A549 (cell line): ENCODE measurements at regions not wholly inside any gene's neighbourhood (a gene's known extent, or its start where the extent isn't known, plus 50 kb on each side); places are given as distances from the start of the nearest gene placed in this dataset.

Experiments used
- ATAC-seq, 2 experiments: fragments of 200-7000 bp in 1 of 2; fragments of >200 bp in 1 of 2; cut with Nextera tagmentation in 1 of 2; cut with Tn5 transposase in 1 of 2; 3 replicates each; pipeline versions ENCODE4 v1.8.0 to v1.9.1; 2018 to 2020; ENCODE audit warnings: mild to moderate bottlenecking in 1 of 2, moderate library complexity in 1 of 2
- CTCF ChIA-PET: fragments of 300-600 bp; sonication (Branson Sonifier 250); formaldehyde crosslinking; extraction: SDS; loops from one replicate; lab custom pipeline; 2021; ENCODE audit warnings: antibody characterized with exemption, inconsistent platforms; lab: Yijun Ruan, JAX
- POLR2A ChIA-PET: fragments of 350-600 bp; formaldehyde crosslinking; extraction: SDS; loops from one replicate; lab custom pipeline; 2021; ENCODE audit warnings: antibody characterized with exemption, inconsistent platforms; lab: Yijun Ruan, JAX
- DNase-seq, 2 experiments: peaks; one replicate each; pipeline versions ENCODE4 v3.0.0 to v3.0.0-alpha.2; 2011 to 2016; ENCODE audit warnings: low read depth in 1 of 2, low spot score in 1 of 2
- FAIRE-seq: peaks from 2 replicates; lab custom pipeline; 2011; peaks lifted over from hg19 to GRCh38; lab: Jason Lieb, UNC
- H3K27ac ChIP-seq, 2 experiments: fragments of >200 bp; sonication (Bioruptor Twin); formaldehyde crosslinking; 3 replicates each; pipeline ENCODE4 v1.5.1; 2016 to 2017
- H3K4me1 ChIP-seq: fragments of >200 bp; sonication (Bioruptor Twin); formaldehyde crosslinking; 3 replicates; pipeline ENCODE4 v1.6.1; 2016
- H3K4me2 ChIP-seq: fragments of >200 bp; sonication (Bioruptor Twin); formaldehyde crosslinking; 3 replicates; pipeline ENCODE4 v1.6.1; 2016
- H3K4me3 ChIP-seq: fragments of >200 bp; sonication (Bioruptor Twin); formaldehyde crosslinking; 3 replicates; pipeline ENCODE4 v1.5.1; 2016
- H3K9me3 ChIP-seq: fragments of >200 bp; sonication (Bioruptor Twin); formaldehyde crosslinking; 3 replicates; pipeline ENCODE4 v1.6.1; 2016
- BHLHE40 ChIP-seq: IDR thresholded peaks from 2 replicates; pipeline ENCODE4 v1.6.1; 2012; ENCODE audit warnings: low read depth, low read length, inconsistent platforms
- CBX2 ChIP-seq: fragments of 200-600 bp; sonication (generic); IDR thresholded peaks from 2 replicates; pipeline ENCODE4 v1.6.1; 2016; ENCODE audit warnings: low read depth, mild to moderate bottlenecking, borderline replicate concordance
- CBX8 ChIP-seq: fragments of 200-600 bp; sonication (generic); IDR thresholded peaks from 2 replicates; pipeline ENCODE4 v1.6.1; 2016
- CEBPB ChIP-seq, 2 experiments: fragments of >200 bp in 1 of 2; sonication (Bioruptor Twin) in 1 of 2; formaldehyde crosslinking in 1 of 2; IDR thresholded peaks; 2 replicates each; pipeline ENCODE4 v1.6.1; 2012 to 2016
- EHMT2 ChIP-seq: fragments of 200-600 bp; sonication (generic); IDR thresholded peaks from 2 replicates; pipeline ENCODE4 v1.6.1; 2016; ENCODE audit warnings: antibody characterized with exemption, low read depth, mild to moderate bottlenecking, moderate library complexity
- ESRRA ChIP-seq: fragments of 150-350 bp; IDR thresholded peaks from 2 replicates; pipeline ENCODE4 v1.6.1; 2014; ENCODE audit warnings: mild to moderate bottlenecking, low read length, borderline replicate concordance
- FOSB ChIP-seq: fragments of 250-450 bp; sonication (Bioruptor Pico); IDR thresholded peaks from 2 replicates; pipeline ENCODE4 v1.5.0; 2020; ENCODE audit warnings: mild to moderate bottlenecking, moderate library complexity
- HDAC2 ChIP-seq: fragments of 200-600 bp; sonication (generic); IDR thresholded peaks from 2 replicates; pipeline ENCODE4 v1.6.1; 2016
- HOXB13 ChIP-seq: fragments of 250-450 bp; sonication (Bioruptor Pico); IDR thresholded peaks from 2 replicates; pipeline ENCODE4 v1.5.0; 2020; ENCODE audit warnings: low read depth, mild to moderate bottlenecking, moderate library complexity
- JUNB ChIP-seq: fragments of >200 bp; sonication (Bioruptor Twin); formaldehyde crosslinking; IDR thresholded peaks from 2 replicates; pipeline ENCODE4 v1.6.1; 2016
- MAFK ChIP-seq: fragments of 450-650 bp; IDR thresholded peaks from 2 replicates; pipeline ENCODE4 v1.6.1; 2014; ENCODE audit not compliant: partially characterized antibody
- POLR2A ChIP-seq: IDR thresholded peaks from 2 replicates; pipeline ENCODE4 v1.6.1; 2012; ENCODE audit warnings: mild to moderate bottlenecking, low read length
- RAD21 ChIP-seq, 2 experiments: fragments of >200 bp in 1 of 2; sonication (Bioruptor Twin) in 1 of 2; formaldehyde crosslinking in 1 of 2; IDR thresholded peaks in 1 of 2; conservative IDR thresholded peaks in 1 of 2; 2 replicates in 1 of 2; 3 replicates in 1 of 2; pipeline ENCODE4 v1.6.1; 2012 to 2018; ENCODE audit warnings: inconsistent platforms in 1 of 2
- RNF2 ChIP-seq: fragments of 200-600 bp; sonication (generic); IDR thresholded peaks from 2 replicates; pipeline ENCODE4 v1.6.1; 2016; ENCODE audit warnings: low read depth, mild to moderate bottlenecking, antibody characterized with exemption, moderate library complexity, borderline replicate concordance
- TFCP2L1 ChIP-seq: fragments of 250-450 bp; sonication (Bioruptor Pico); IDR thresholded peaks from 2 replicates; pipeline ENCODE4 v1.5.0; 2021; ENCODE audit warnings: mild to moderate bottlenecking
- TP53 ChIP-seq: fragments of 250-450 bp; sonication (Bioruptor Pico); IDR thresholded peaks from 2 replicates; pipeline ENCODE4 v1.5.0; 2021; ENCODE audit warnings: mild to moderate bottlenecking, moderate library complexity
- ZC3H11A ChIP-seq: fragments of 450-650 bp; IDR thresholded peaks from 2 replicates; pipeline ENCODE4 v1.6.1; 2014; ENCODE audit warnings: antibody characterized with exemption, mild to moderate bottlenecking
- ZFP36 ChIP-seq: fragments of 450-650 bp; IDR thresholded peaks from 2 replicates; pipeline ENCODE4 v1.6.1; 2014; ENCODE audit warnings: borderline replicate concordance; ENCODE audit not compliant: partially characterized antibody
- ZSCAN20 ChIP-seq: fragments of 250-450 bp; sonication (Bioruptor Pico); IDR thresholded peaks from 2 replicates; pipeline ENCODE4 v1.8.0; 2022; ENCODE audit warnings: mild to moderate bottlenecking, moderate library complexity
- WGBS: methylation state at CpG from one replicate; pipeline ENCODE4 v1.1.6; 2017; ENCODE audit errors: missing lambda C conversion rate; 5-methylcytosine and 5-hydroxymethylcytosine counted together
- TF ChIP-seq, protein P1 (sequence below): fragments of 250-450 bp; sonication (Bioruptor Pico); IDR thresholded peaks from 2 replicates; pipeline ENCODE4 v1.5.0; 2020; ENCODE audit warnings: low read depth, mild to moderate bottlenecking, moderate library complexity
- TF ChIP-seq, protein P2 (sequence below): IDR thresholded peaks from 2 replicates; pipeline ENCODE4 v1.6.1; 2012; ENCODE audit warnings: low read depth, borderline replicate concordance
- TF ChIP-seq, protein P3 (sequence below): fragments of >200 bp; sonication (Bioruptor Twin); formaldehyde crosslinking; IDR thresholded peaks from 3 replicates; pipeline ENCODE4 v1.6.1; 2016
- TF ChIP-seq, protein P4 (sequence below): fragments of 150-350 bp; IDR thresholded peaks from 2 replicates; pipeline ENCODE4 v1.6.1; 2014; ENCODE audit warnings: low read depth, mild to moderate bottlenecking, low read length
- TF ChIP-seq, protein P5 (sequence below): fragments of >200 bp; sonication (Bioruptor Twin); formaldehyde crosslinking; IDR thresholded peaks from 2 replicates; pipeline ENCODE4 v1.6.1; 2016
- TF ChIP-seq, protein P6 (sequence below): fragments of 200-600 bp; sonication (generic); IDR thresholded peaks from 2 replicates; pipeline ENCODE4 v1.6.1; 2016; ENCODE audit warnings: antibody characterized with exemption, mild to moderate bottlenecking, moderate library complexity
- TF ChIP-seq, protein P7 (sequence below): fragments of >200 bp; sonication (Bioruptor Twin); formaldehyde crosslinking; IDR thresholded peaks from 3 replicates; pipeline ENCODE4 v1.5.1; 2016

DNA sequence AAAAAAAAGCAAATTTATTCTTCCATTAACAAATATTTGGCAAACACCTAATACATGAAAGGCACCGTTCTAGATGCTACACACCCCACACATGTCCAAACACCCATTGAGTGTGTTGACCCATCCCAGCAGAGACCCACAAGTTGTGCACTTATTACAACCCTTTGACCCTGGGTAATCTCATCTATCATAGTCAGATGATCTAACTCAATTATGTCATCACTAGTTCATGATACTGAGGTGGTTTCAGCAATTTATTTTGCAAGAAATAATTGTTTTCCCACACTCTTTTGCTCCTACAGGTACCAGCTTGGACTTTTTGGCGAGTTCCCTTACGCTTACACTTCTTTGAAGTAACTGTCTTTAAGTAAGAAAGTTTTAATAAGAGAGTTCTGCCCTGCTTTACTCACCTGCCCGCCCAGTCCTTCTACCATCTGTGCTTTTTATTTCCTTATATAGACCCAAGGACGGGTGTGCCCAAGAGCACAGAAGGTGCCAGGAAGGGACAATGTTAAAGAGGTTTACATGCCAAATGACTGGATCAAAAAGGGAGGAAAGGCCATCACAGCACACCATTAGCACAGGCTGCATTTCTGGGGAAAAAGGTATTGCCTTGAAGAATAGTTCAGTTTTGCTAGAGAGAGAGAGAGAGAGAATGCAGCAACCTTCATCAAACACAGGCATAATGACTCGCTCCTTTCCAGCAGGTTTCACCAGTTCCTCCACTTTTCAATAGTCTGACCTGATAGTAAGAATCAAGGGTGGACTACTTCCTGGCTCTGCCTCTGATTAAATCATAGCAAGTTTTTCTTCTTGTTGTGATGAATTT is 54.5 kb upstream of the ATP11B start:
- Histone ChIP-seq H3K4me2 (no peak overlapping the region), H3K9me3 (no peaks in the 10 kb centered on the region), H3K4me3 (no peak overlapping the region)
- ATAC-seq (no peak), FAIRE-seq (no peak)
- TF ChIP-seq RNF2 (no peak), ESRRA (no peak), ZSCAN20 (CRISPR knock-in tag) (no peak), CBX8 (no peak), ZC3H11A (no peak), EHMT2 (no peak), CBX2 (no peak), HOXB13 (CRISPR knock-in tag) (no peak), MAFK (no peak), JUNB (no peak)
- TF ChIP-seq, protein P1, sequence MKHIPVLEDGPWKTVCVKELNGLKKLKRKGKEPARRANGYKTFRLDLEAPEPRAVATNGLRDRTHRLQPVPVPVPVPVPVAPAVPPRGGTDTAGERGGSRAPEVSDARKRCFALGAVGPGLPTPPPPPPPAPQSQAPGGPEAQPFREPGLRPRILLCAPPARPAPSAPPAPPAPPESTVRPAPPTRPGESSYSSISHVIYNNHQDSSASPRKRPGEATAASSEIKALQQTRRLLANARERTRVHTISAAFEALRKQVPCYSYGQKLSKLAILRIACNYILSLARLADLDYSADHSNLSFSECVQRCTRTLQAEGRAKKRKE (CRISPR knock-in tag): no peak
- TF ChIP-seq, protein P2, sequence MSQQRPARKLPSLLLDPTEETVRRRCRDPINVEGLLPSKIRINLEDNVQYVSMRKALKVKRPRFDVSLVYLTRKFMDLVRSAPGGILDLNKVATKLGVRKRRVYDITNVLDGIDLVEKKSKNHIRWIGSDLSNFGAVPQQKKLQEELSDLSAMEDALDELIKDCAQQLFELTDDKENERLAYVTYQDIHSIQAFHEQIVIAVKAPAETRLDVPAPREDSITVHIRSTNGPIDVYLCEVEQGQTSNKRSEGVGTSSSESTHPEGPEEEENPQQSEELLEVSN: no peak
- TF ChIP-seq, protein P3, sequence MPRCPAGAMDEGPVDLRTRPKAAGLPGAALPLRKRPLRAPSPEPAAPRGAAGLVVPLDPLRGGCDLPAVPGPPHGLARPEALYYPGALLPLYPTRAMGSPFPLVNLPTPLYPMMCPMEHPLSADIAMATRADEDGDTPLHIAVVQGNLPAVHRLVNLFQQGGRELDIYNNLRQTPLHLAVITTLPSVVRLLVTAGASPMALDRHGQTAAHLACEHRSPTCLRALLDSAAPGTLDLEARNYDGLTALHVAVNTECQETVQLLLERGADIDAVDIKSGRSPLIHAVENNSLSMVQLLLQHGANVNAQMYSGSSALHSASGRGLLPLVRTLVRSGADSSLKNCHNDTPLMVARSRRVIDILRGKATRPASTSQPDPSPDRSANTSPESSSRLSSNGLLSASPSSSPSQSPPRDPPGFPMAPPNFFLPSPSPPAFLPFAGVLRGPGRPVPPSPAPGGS: no peak
- TF ChIP-seq, all 56 proteins: peak for 0
- Histone ChIP-seq H3K4me1 (no peaks in the 10 kb centered on the region), H3K27ac (no peak overlapping the region)
- CTCF ChIA-PET: no interaction called here
- POLR2A ChIA-PET: no interaction called here
- 62% methylated on average over 6 of the region's 6 CpGs for WGBS
- DNase-seq: no peak

DNA sequence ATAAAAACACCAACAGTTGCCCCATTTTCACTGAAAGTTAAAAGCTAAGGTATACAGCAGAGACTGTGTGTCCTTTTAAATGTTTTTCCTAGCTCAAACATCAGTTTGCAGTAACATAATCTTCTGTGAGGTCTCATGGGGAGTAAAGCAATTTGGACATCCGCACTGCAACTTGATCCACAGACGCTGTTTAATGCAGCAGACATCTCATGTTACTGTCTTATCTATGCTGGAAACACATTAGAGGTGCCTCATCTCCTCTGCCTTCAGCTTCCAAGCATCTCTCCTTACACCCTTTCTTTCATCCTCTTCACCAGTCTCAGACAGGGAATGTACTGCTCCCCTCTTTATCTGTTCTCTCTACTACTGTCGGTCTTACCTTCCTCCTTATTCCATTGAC is 53.7 kb upstream of the ATP11B start:
- POLR2A ChIA-PET: no interaction called here
- Histone ChIP-seq H3K4me2 (no peak overlapping the region), H3K4me3 (no peak overlapping the region), H3K4me1 (no peaks in the 10 kb centered on the region), H3K27ac (no peak overlapping the region), H3K9me3 (no peaks in the 10 kb centered on the region)
- CTCF ChIA-PET: no interaction called here
- no peak for TF ChIP-seq JUNB
- TF ChIP-seq, protein P3: no peak
- TF ChIP-seq, protein P4, sequence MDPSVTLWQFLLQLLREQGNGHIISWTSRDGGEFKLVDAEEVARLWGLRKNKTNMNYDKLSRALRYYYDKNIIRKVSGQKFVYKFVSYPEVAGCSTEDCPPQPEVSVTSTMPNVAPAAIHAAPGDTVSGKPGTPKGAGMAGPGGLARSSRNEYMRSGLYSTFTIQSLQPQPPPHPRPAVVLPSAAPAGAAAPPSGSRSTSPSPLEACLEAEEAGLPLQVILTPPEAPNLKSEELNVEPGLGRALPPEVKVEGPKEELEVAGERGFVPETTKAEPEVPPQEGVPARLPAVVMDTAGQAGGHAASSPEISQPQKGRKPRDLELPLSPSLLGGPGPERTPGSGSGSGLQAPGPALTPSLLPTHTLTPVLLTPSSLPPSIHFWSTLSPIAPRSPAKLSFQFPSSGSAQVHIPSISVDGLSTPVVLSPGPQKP: no peak
- no peak for TF ChIP-seq HDAC2
- no peak for TF ChIP-seq ZSCAN20 (CRISPR knock-in tag)
- TF ChIP-seq, protein P5, sequence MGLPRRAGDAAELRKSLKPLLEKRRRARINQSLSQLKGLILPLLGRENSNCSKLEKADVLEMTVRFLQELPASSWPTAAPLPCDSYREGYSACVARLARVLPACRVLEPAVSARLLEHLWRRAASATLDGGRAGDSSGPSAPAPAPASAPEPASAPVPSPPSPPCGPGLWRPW: no peak
- no peak for TF ChIP-seq CEBPB (IDR thresholded peaks at IDR 0.05)
- TF ChIP-seq RAD21 (conservative IDR thresholded peaks at IDR 0.05 in 1 of 2, IDR thresholded peaks at IDR 0.05 in 1 of 2): no peak
- TF ChIP-seq, protein P6, sequence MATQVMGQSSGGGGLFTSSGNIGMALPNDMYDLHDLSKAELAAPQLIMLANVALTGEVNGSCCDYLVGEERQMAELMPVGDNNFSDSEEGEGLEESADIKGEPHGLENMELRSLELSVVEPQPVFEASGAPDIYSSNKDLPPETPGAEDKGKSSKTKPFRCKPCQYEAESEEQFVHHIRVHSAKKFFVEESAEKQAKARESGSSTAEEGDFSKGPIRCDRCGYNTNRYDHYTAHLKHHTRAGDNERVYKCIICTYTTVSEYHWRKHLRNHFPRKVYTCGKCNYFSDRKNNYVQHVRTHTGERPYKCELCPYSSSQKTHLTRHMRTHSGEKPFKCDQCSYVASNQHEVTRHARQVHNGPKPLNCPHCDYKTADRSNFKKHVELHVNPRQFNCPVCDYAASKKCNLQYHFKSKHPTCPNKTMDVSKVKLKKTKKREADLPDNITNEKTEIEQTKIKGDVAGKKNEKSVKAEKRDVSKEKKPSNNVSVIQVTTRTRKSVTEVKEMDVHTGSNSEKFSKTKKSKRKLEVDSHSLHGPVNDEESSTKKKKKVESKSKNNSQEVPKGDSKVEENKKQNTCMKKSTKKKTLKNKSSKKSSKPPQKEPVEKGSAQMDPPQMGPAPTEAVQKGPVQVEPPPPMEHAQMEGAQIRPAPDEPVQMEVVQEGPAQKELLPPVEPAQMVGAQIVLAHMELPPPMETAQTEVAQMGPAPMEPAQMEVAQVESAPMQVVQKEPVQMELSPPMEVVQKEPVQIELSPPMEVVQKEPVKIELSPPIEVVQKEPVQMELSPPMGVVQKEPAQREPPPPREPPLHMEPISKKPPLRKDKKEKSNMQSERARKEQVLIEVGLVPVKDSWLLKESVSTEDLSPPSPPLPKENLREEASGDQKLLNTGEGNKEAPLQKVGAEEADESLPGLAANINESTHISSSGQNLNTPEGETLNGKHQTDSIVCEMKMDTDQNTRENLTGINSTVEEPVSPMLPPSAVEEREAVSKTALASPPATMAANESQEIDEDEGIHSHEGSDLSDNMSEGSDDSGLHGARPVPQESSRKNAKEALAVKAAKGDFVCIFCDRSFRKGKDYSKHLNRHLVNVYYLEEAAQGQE: no peak
- TF ChIP-seq POLR2A: no peak
- no peak for TF ChIP-seq ZFP36
- no peak for TF ChIP-seq TP53 (CRISPR knock-in tag)
- TF ChIP-seq, protein P7, sequence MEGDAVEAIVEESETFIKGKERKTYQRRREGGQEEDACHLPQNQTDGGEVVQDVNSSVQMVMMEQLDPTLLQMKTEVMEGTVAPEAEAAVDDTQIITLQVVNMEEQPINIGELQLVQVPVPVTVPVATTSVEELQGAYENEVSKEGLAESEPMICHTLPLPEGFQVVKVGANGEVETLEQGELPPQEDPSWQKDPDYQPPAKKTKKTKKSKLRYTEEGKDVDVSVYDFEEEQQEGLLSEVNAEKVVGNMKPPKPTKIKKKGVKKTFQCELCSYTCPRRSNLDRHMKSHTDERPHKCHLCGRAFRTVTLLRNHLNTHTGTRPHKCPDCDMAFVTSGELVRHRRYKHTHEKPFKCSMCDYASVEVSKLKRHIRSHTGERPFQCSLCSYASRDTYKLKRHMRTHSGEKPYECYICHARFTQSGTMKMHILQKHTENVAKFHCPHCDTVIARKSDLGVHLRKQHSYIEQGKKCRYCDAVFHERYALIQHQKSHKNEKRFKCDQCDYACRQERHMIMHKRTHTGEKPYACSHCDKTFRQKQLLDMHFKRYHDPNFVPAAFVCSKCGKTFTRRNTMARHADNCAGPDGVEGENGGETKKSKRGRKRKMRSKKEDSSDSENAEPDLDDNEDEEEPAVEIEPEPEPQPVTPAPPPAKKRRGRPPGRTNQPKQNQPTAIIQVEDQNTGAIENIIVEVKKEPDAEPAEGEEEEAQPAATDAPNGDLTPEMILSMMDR: no peak
- no peak for TF ChIP-seq FOSB (CRISPR knock-in tag)
- no peak for TF ChIP-seq BHLHE40
- TF ChIP-seq CBX2: no peak
- TF ChIP-seq TFCP2L1 (CRISPR knock-in tag): no peak
- DNase-seq (no peak), ATAC-seq (peak; percentile 23 to 47; a peak in 2 of 6 replicates), FAIRE-seq (no peak)
- 85% methylated on average over 3 of the region's 3 CpGs for WGBS
